Aorta (tissue), 5 donors: ENCODE measurements at regions not wholly inside any gene's neighbourhood (a gene's known extent, or its start where the extent isn't known, plus 50 kb on each side); places are given as distances from the start of the nearest gene placed in this dataset.

Experiments used
- ATAC-seq: fragments of 200-7000 bp; cut with Tn5 transposase; one replicate; pipeline ENCODE4 v1.9.1; 2022; ENCODE audit warnings: moderate library complexity; ENCODE audit not compliant: low FRiP score
- DNase-seq, 2 donors: peaks; one replicate each; pipeline ENCODE4 v3.0.0-alpha.2; 2020
- H3K27ac ChIP-seq, 2 donors: one replicate each; pipeline ENCODE4 v1.5.1; 2013; ENCODE audit warnings: low read length in 2 of 2, mild to moderate bottlenecking in 2 of 2, moderate library complexity in 2 of 2, control low read depth in 1 of 2, inconsistent platforms in 1 of 2, low read depth in 1 of 2
- H3K27me3 ChIP-seq, 2 donors: one replicate each; pipeline ENCODE4 v1.6.1; 2013; ENCODE audit warnings: control low read depth in 1 of 2, low read length in 1 of 2, mild to moderate bottlenecking in 1 of 2, moderate library complexity in 1 of 2; ENCODE audit not compliant: insufficient read depth in 2 of 2, control insufficient read depth in 1 of 2
- H3K36me3 ChIP-seq, 2 donors: one replicate each; pipeline ENCODE4 v1.6.1; 2013; ENCODE audit warnings: control low read depth in 1 of 2, low read length in 1 of 2, mild to moderate bottlenecking in 1 of 2; ENCODE audit not compliant: insufficient read depth in 2 of 2, control insufficient read depth in 1 of 2
- H3K4me1 ChIP-seq, 2 donors: one replicate each; pipeline ENCODE4 v1.6.1; 2013; ENCODE audit warnings: low read length in 2 of 2, control low read depth in 1 of 2, mild to moderate bottlenecking in 1 of 2, moderate library complexity in 1 of 2; ENCODE audit not compliant: insufficient read depth in 2 of 2, control insufficient read depth in 1 of 2
- H3K4me3 ChIP-seq, 2 donors: one replicate each; pipeline ENCODE4 v1.5.1; 2013; ENCODE audit warnings: low read length in 2 of 2, control low read depth in 1 of 2, mild to moderate bottlenecking in 1 of 2
- H3K9me3 ChIP-seq: one replicate; pipeline ENCODE4 v1.6.1; 2013; ENCODE audit warnings: mild to moderate bottlenecking, low read length; ENCODE audit not compliant: control insufficient read depth
- WGBS, 2 donors: extraction: QIAGEN DNeasy Blood & Tissue Kit; methylation state at CpG; one replicate each; pipeline ENCODE4 v1.1.7; 2013; 5-methylcytosine and 5-hydroxymethylcytosine counted together
- intact Hi-C, 2 donors: fragments of 100-400 bp; cut with DNase I; formaldehyde crosslinking; loops; one replicate each; pipeline versions ENCODE4 v1.14.2 to v1.15.0; 2022
- donor health status: healthy with polysubstance abuse.
- donor health status: Bipolar disorder and iron deficiency.
- donor health status: DM: no; HTN: no; CAD: no.
- donor health status: DM: no; HTN: no; CAD: no.
- donor health status: DM: yes; HTN: yes; CAD: no.

DNA sequence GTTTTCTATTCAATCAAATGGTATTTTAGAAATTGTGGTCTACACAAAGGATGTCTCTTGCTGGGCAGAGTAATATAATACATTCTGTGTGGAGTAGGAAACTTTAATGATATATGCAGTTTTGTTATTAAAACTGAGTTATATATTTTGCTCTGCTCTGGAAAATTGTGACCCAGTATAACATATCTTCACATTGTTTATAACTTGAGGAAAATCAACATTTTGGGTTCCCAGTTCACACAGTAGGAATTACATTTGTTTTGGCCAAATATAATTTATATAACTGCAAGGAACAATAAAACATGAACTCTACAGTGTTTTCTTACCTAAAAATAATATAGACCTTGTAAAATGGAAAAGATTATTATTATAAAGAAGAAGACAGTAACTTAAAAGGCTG, 372.4 kb downstream of the OSR1 start:
- no peaks in the 10 kb centered on the region for H3K9me3 ChIP-seq
- H3K4me1 ChIP-seq = no peaks in the 10 kb centered on the region
- DNase-seq (no peak), ATAC-seq (no peak)
- H3K36me3 ChIP-seq = no peaks in the 10 kb centered on the region
- H3K4me3 ChIP-seq = no peak overlapping the region
- no peaks in the 10 kb centered on the region for H3K27me3 ChIP-seq
- no peak overlapping the region for H3K27ac ChIP-seq
- intact Hi-C loops = loop anchor here in 1 of 2 donors (10.0 kb wide), 1 partner anchor 461 kb away; no protein-coding TSS in a partner anchor

DNA sequence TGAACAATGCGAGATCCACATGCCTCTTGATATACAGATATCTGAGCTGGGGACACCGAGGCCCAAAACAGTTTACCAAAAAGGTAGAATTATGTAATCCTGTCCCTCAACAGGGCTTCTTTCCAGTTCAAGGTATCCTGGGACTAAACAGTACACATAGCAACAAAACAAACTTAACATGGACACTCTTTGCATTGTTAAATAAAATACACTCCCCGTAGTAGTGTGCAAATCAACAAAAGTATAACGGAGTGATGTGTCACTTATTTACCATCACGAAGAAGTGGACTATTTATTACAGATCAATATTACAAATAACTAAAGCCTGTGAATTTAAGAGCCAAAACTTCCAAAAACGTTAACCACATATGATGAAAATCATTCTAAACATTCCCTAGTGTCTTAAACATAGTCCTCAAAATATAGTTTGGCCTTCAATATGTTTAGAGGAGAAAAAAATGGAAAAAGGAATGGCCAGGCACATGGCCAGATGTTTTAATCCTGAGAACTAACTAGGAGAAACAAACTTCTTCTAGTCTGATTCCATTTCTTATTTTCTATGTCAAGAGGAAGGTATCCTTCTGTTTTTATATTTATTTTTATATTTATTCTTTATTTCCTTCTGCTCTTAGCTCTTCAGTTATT, 377.5 kb downstream of the OSR1 start:
- H3K4me1 ChIP-seq = peaks cover 3 to 11% of the 10 kb centered on the region in 2 donors
- H3K27me3 ChIP-seq = no peaks in the 10 kb centered on the region
- intact Hi-C loops = loop anchor here in 1 of 2 donors (10.0 kb wide), 1 partner anchor 456 kb away; no protein-coding TSS in a partner anchor
- no peak overlapping the region for H3K4me3 ChIP-seq
- DNase-seq = no peak
- H3K9me3 ChIP-seq = no peaks in the 10 kb centered on the region
- H3K27ac ChIP-seq = no peak overlapping the region
- 49 to 51% methylated on average over 6 of the region's 6 CpGs for WGBS, 2 donors
- no peaks in the 10 kb centered on the region for H3K36me3 ChIP-seq
- no peak for ATAC-seq

DNA sequence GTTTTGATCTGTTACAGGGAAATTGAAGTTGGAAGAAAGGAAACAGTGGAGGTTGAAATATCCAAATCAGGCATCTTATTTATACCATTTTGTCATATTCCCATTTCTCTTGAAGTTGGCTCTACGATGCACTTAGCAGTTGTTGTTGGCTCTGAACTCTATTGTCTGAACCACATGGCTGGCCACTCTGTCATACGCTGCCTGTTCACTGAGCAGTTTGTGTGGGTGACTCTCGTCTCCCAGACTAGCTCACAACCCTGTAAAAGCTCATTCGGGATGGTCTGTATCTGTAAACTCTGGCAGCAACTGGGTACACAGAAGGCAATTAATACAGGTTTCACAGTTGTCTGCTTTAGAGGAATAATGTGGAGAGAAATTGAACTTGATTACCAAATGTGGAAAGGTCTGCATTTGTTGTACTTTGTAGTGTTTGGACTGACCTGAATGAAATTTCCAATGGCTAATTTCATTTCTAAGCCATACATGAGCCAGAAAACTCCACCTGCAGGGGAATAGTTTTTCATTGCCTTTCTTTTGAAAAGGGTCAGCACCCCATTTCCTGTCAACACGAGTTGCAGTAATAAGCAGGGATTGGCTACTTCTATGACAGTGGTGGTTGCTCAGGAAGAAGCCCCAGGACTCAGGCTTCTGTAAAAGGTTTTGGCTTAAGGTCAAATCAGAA, 378.2 kb downstream of the OSR1 start:
- no peak for ATAC-seq
- intact Hi-C loops = loop anchor here in 1 of 2 donors (10.0 kb wide), 1 partner anchor 455 kb away; no protein-coding TSS in a partner anchor
- H3K27ac ChIP-seq = peak overlapping the region; percentile 9 to 57

DNA sequence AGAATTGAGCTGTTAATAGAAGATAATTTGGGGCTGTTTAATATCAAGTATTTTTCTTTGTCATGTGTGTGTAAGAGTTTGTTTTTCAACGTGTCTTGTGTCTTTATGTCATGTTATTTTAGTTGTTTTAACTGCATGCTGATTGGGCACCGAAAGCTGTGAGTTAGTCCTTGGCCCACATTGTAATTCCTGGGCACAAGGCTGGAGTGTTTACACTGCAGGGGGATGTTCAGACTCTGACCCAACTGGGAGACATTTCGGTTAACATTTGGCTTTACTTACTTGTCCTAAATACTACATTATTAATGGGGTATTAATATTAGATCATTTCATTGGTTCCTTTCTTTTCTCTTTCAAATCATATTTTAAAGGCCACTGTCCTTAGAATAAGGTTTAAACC, 381.0 kb downstream of the OSR1 start:
- Histone ChIP-seq H3K4me1 (peaks cover 3 to 13% of the 10 kb centered on the region in 2 donors), H3K4me3 (no peak overlapping the region), H3K36me3 (no peaks in the 10 kb centered on the region), H3K9me3 (no peaks in the 10 kb centered on the region), H3K27ac (no peak overlapping the region), H3K27me3 (no peaks in the 10 kb centered on the region)
- intact Hi-C loops = no loop called here
- no peak for DNase-seq
- 8 to 9% methylated on average over 3 of the region's 3 CpGs for WGBS, 2 donors
- ATAC-seq = no peak

More for the DNA sequence above, 378.2 kb downstream of the OSR1 start:
- H3K27me3 ChIP-seq = no peaks in the 10 kb centered on the region
- H3K4me1 ChIP-seq = peaks cover 3 to 13% of the 10 kb centered on the region in 2 donors
- H3K36me3 ChIP-seq = no peaks in the 10 kb centered on the region
- peak in 1 of 2 donors; percentile 45 for DNase-seq
- 2 to 6% methylated on average over 5 of the region's 5 CpGs for WGBS, 2 donors
- no peaks in the 10 kb centered on the region for H3K9me3 ChIP-seq
- H3K4me3 ChIP-seq = no peak overlapping the region

DNA sequence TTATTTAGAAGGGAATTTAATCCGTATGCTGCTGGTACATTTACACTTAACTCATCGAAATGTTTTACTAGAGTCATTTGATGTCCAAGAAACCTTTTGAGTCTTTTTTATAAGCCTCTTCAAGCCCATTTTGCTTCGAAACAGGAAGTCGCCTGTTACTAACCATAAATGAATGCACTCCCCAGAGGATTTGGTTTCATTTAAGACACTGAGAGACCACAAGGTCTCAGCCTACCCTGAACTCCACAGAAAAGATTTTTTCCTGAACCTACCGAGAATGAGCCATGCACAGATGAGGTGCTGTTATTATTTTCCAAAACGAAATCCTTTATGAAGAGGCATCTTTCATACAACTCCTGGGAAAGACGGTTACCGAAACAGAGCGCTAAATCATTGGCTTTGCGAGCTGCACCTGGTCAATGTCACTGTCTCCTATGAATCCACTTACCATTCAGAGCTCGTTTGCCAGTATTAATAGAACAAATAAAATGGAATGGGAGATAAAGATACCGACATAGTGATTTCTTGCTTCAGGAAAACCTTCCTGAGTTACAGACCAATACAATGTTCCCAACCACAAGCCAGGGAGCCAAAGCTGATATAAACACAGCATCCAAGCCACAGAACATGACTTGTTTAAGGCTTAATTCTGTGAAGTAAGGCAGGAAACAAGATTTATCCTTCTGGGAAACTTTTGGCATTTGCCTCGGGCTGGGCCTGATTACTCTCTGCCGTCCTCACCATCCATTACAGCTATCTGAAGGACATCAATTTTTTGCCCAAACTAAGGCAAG, 382.1 kb downstream of the OSR1 start:
- H3K27me3 ChIP-seq = no peaks in the 10 kb centered on the region
- peaks cover 3 to 13% of the 10 kb centered on the region in 2 donors for H3K4me1 ChIP-seq
- no peaks in the 10 kb centered on the region for H3K9me3 ChIP-seq
- intact Hi-C loops = no loop called here
- 30 to 37% methylated on average over 14 of the region's 14 CpGs for whole genome bisulfite sequencing, 2 donors
- H3K36me3 ChIP-seq = no peaks in the 10 kb centered on the region
- peak; percentile 72 for ATAC-seq
- H3K4me3 ChIP-seq = no peak overlapping the region
- DNase-seq = peak in 1 of 2 donors; percentile 42
- peak overlapping the region in 1 of 2 donors; percentile 9 for H3K27ac ChIP-seq

DNA sequence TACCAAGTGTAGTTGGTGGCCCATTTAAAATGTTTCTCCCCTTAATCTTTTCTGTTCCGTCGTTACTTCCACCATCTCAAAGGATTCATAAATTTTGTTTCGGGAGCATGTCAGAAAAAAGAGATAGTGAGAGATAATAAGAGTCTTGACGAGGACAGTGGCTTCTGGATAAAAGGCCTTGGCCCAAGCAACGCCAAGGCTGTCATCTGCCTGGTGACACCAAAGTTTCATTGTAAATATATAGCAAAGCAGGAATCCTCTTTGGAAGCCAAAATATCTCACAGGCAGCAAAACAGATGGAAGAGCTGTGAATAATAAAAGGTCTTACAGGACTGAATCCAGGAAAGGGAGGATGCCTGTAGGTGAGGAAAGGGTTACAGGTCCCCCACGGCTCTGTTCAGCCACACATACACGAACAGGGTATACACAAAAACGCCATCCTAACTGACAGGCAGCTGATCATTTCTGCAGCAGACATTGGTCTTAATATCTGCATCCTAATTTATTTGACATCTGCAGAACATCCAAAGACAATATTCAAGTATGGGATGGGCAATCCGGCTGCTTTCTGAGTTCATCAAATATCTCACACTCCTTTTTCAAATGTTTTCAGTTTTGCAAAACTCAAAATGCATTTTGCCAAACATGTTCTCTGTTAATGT, 382.8 kb downstream of the OSR1 start:
- WGBS, 2 donors = 59 to 61% methylated on average over 9 of the region's 9 CpGs

DNA sequence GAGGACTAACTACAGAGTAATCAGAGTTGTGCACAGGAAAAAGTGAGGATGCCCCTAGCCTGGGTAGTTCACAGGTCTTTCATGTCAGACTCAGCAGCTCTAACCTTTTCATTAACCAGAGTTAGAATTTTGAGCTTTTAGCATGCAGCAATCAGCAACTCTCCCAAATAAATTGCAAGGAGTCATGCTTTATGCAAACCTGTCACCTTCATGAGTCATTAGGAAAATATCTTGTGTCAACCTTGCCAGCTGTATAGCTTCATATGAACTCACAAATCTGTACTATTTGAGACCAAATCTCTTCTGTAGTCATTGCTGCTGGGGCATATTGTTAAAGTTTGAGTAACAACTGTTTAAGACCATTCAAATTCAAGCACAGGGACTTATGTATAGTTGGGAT, 382.3 kb upstream of the NT5C1B start:
- intact Hi-C loops = no loop called here
- Histone ChIP-seq H3K4me3 (no peak overlapping the region), H3K4me1 (peaks cover 0 to 6% of the 10 kb centered on the region in 2 donors), H3K27me3 (no peaks in the 10 kb centered on the region), H3K9me3 (no peaks in the 10 kb centered on the region), H3K36me3 (no peaks in the 10 kb centered on the region), H3K27ac (no peak overlapping the region)
- DNase-seq (no peak), ATAC-seq (no peak)

More for the DNA sequence above, 382.8 kb downstream of the OSR1 start:
- Histone ChIP-seq H3K36me3 (no peaks in the 10 kb centered on the region), H3K27ac (peak overlapping the region in 1 of 2 donors; percentile 57), H3K4me1 (peaks cover 3 to 13% of the 10 kb centered on the region in 2 donors), H3K9me3 (no peaks in the 10 kb centered on the region), H3K27me3 (no peaks in the 10 kb centered on the region), H3K4me3 (no peak overlapping the region)
- ATAC-seq (peak; percentile 34), DNase-seq (no peak)
- intact Hi-C loops = no loop called here

- Histone ChIP-seq H3K27me3 (no peaks in the 10 kb centered on the region), H3K27ac (no peak overlapping the region), H3K4me3 (no peak overlapping the region), H3K36me3 (no peaks in the 10 kb centered on the region), H3K4me1 (peaks cover 0 to 2% of the 10 kb centered on the region in 2 donors), H3K9me3 (no peaks in the 10 kb centered on the region)
- intact Hi-C loops = no loop called here
- ATAC-seq (no peak), DNase-seq (no peak)
- 95 to 97% methylated on average over 3 of the region's 3 CpGs for WGBS, 2 donors
Measured at GRCh38 chr2:18971069-18971378, 381.7 kb upstream of the NT5C1B start.
